ENCODE measurements at regions not wholly inside any gene's neighbourhood (a gene's known extent, or its start where the extent isn't known, plus 50 kb on each side); places are given as distances from the start of the nearest gene placed in this dataset.

DNA sequence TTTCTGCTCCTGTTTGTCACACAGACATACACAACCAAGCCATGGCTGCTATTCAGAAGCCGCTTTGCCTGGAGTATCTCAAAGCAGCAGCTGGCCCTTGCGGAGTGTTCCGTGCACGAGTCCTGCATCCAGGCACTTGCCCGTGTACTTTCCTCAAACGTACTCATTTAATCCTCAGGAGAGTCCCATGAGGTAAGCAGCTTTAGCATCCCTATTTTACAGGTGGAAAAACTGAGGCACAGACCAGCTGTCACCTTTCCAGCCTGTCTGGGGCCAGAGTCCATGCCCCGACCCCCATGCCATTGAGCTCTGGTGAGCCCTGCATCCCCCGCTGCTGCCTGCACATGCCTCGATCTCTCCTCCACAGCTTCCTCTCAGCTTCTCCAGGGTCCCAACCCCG lies 130.0 kb downstream of the ERMARD start:
- Histone ChIP-seq H3K36me3 (ENCODE audit: control insufficient read depth in 1 of 2, insufficient read depth in 2 of 2, low read depth in 1 of 2, low read length in 2 of 2) (no peaks in the 10 kb centered on the region), H2BK120ac (ENCODE audit: low read depth, low read length) (no peak overlapping the region), H4K91ac (ENCODE audit: low read length) (no peak overlapping the region), H3K27ac (ENCODE audit: low read length, poor library complexity, severe bottlenecking) (no peak overlapping the region), H3K4ac (ENCODE audit: low read depth in 1 of 2, low read length in 2 of 2) (no peak overlapping the region), H3K9me3 (ENCODE audit: control insufficient read depth, low read length) (peaks cover 9% of the 10 kb centered on the region), H2BK15ac (ENCODE audit: low read depth, poor library complexity, severe bottlenecking) (no peak overlapping the region), H2AFZ (ENCODE audit: low read depth, low read length) (no peak overlapping the region), H2BK5ac (ENCODE audit: low read depth, low read length, poor library complexity, severe bottlenecking) (no peak overlapping the region), H4K8ac (ENCODE audit: low read length) (no peak overlapping the region), H3K79me1 (replicated peaks; ENCODE audit: low read length, poor library complexity, severe bottlenecking) (no peaks in the 10 kb centered on the region), H3K9ac (ENCODE audit: low read length) (no peak overlapping the region), H3K14ac (ENCODE audit: low read length in 2 of 2) (no peak overlapping the region), H3K4me1 (ENCODE audit: control insufficient read depth, insufficient read depth, low read depth, low read length) (no peaks in the 10 kb centered on the region), H3K4me2 (ENCODE audit: low read length, poor library complexity, severe bottlenecking) (no peak overlapping the region), H3K18ac (ENCODE audit: low read depth in 1 of 2, low read length in 2 of 2) (no peak overlapping the region), H2AK5ac (ENCODE audit: low read length, severe bottlenecking) (no peak overlapping the region), H3K27me3 (ENCODE audit: control insufficient read depth in 1 of 2, insufficient read depth in 1 of 2, low read length in 2 of 2) (peaks cover 3 to 37% of the 10 kb centered on the region in 2 experiments), H3K23ac (ENCODE audit: low read length in 2 of 2) (no peak overlapping the region), H2BK12ac (ENCODE audit: low read length in 2 of 2) (no peak overlapping the region), H3K4me3 (ENCODE audit: insufficient read depth in 1 of 2, low read depth in 1 of 2, low read length in 2 of 2) (no peak overlapping the region)
- no peak for DNase-seq
- WGBS: 80% methylated on average over 9 of the region's 10 CpGs

DNA sequence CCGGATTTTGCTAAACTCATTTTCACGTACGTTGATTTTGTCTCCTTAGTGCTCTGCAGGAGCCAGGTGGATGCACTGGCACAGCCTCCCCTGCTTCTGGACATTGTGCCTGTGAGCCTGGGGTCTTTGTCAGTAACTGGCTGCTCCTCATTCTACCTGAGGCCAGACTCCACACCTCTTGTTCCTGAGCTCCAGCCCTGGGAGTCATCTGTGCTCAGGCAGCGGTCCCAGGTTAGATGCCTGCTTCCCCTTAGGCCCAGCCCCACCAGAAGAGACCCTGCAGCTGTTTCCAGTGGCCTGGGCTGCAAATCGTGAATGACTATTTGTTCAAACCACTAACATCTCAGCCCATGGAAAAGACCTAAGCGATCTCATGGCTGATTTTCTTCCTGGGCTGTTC lies 129.1 kb downstream of the ERMARD start:
- no peak overlapping the region for H2BK120ac ChIP-seq (ENCODE audit: low read depth, low read length)
- no peak overlapping the region for H3K4ac ChIP-seq (ENCODE audit: low read depth in 1 of 2, low read length in 2 of 2)
- peaks cover 3 to 37% of the 10 kb centered on the region in 2 experiments for H3K27me3 ChIP-seq (ENCODE audit: control insufficient read depth in 1 of 2, insufficient read depth in 1 of 2, low read length in 2 of 2)
- H3K9ac ChIP-seq (ENCODE audit: low read length): no peak overlapping the region
- no peak overlapping the region for H2AFZ ChIP-seq (ENCODE audit: low read depth, low read length)
- no peak overlapping the region for H3K4me2 ChIP-seq (ENCODE audit: low read length, poor library complexity, severe bottlenecking)
- no peak overlapping the region for H3K23ac ChIP-seq (ENCODE audit: low read length in 2 of 2)
- H3K14ac ChIP-seq (ENCODE audit: low read length in 2 of 2): no peak overlapping the region
- DNase-seq: no peak
- no peak overlapping the region for H3K18ac ChIP-seq (ENCODE audit: low read depth in 1 of 2, low read length in 2 of 2)
- no peak overlapping the region for H2BK15ac ChIP-seq (ENCODE audit: low read depth, poor library complexity, severe bottlenecking)
- H2AK5ac ChIP-seq (ENCODE audit: low read length, severe bottlenecking): no peak overlapping the region
- no peaks in the 10 kb centered on the region for H3K36me3 ChIP-seq (ENCODE audit: control insufficient read depth in 1 of 2, insufficient read depth in 2 of 2, low read depth in 1 of 2, low read length in 2 of 2)
- H3K79me1 ChIP-seq (replicated peaks; ENCODE audit: low read length, poor library complexity, severe bottlenecking): no peaks in the 10 kb centered on the region
- H3K9me3 ChIP-seq (ENCODE audit: control insufficient read depth, low read length): peaks cover 9% of the 10 kb centered on the region
- no peak overlapping the region for H4K8ac ChIP-seq (ENCODE audit: low read length)
- H4K91ac ChIP-seq (ENCODE audit: low read length): no peak overlapping the region
- 72% methylated on average over 5 of the region's 6 CpGs for WGBS
- H3K27ac ChIP-seq (ENCODE audit: low read length, poor library complexity, severe bottlenecking): no peak overlapping the region
- H3K4me1 ChIP-seq (ENCODE audit: control insufficient read depth, insufficient read depth, low read depth, low read length): no peaks in the 10 kb centered on the region
- H2BK5ac ChIP-seq (ENCODE audit: low read depth, low read length, poor library complexity, severe bottlenecking): no peak overlapping the region
- H3K4me3 ChIP-seq (ENCODE audit: insufficient read depth in 1 of 2, low read depth in 1 of 2, low read length in 2 of 2): peak overlapping the region in 1 of 2 experiments; percentile 20
- no peak overlapping the region for H2BK12ac ChIP-seq (ENCODE audit: low read length in 2 of 2)

DNA sequence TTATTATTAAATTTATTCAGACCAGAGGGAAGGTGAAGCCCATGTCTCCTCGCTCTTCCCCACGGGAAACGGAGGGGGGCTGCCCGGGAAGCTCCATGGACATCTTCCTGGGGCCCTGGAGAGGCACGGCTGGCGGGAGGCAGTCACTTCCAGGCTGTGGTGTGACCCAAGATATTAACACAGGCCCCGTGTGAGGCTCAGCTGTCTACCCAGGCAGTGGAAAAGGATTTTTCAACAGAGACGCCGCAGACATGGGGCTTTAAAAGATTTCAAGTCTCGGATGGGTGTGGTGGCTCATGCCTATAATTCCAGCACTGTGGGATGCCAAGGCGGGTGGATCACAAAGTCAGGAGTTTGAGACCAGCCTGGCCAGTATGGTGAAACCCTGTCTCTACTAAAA lies 117.9 kb downstream of the ERMARD start:
- Histone ChIP-seq H4K8ac (ENCODE audit: low read length) (no peak overlapping the region), H2AK5ac (ENCODE audit: low read length, severe bottlenecking) (no peak overlapping the region), H2BK5ac (ENCODE audit: low read depth, low read length, poor library complexity, severe bottlenecking) (no peak overlapping the region), H3K27me3 (ENCODE audit: control insufficient read depth in 1 of 2, insufficient read depth in 1 of 2, low read length in 2 of 2) (peaks cover 0 to 19% of the 10 kb centered on the region in 2 experiments), H3K9me3 (ENCODE audit: control insufficient read depth, low read length) (no peaks in the 10 kb centered on the region), H3K27ac (ENCODE audit: low read length, poor library complexity, severe bottlenecking) (no peak overlapping the region), H3K79me1 (replicated peaks; ENCODE audit: low read length, poor library complexity, severe bottlenecking) (no peaks in the 10 kb centered on the region), H3K36me3 (ENCODE audit: control insufficient read depth in 1 of 2, insufficient read depth in 2 of 2, low read depth in 1 of 2, low read length in 2 of 2) (no peaks in the 10 kb centered on the region), H3K23ac (ENCODE audit: low read length in 2 of 2) (no peak overlapping the region), H4K91ac (ENCODE audit: low read length) (no peak overlapping the region), H3K18ac (ENCODE audit: low read depth in 1 of 2, low read length in 2 of 2) (no peak overlapping the region), H3K4me2 (ENCODE audit: low read length, poor library complexity, severe bottlenecking) (no peak overlapping the region), H3K4me1 (ENCODE audit: control insufficient read depth, insufficient read depth, low read depth, low read length) (peaks cover 2% of the 10 kb centered on the region), H2BK120ac (ENCODE audit: low read depth, low read length) (no peak overlapping the region), H3K14ac (ENCODE audit: low read length in 2 of 2) (no peak overlapping the region), H3K9ac (ENCODE audit: low read length) (no peak overlapping the region), H2BK12ac (ENCODE audit: low read length in 2 of 2) (no peak overlapping the region), H2BK15ac (ENCODE audit: low read depth, poor library complexity, severe bottlenecking) (no peak overlapping the region), H3K4me3 (ENCODE audit: insufficient read depth in 1 of 2, low read depth in 1 of 2, low read length in 2 of 2) (no peak overlapping the region), H2AFZ (ENCODE audit: low read depth, low read length) (no peak overlapping the region), H3K4ac (ENCODE audit: low read depth in 1 of 2, low read length in 2 of 2) (no peak overlapping the region)
- DNase-seq: no peak
- 84% methylated on average over 11 of the region's 11 CpGs for WGBS

DNA sequence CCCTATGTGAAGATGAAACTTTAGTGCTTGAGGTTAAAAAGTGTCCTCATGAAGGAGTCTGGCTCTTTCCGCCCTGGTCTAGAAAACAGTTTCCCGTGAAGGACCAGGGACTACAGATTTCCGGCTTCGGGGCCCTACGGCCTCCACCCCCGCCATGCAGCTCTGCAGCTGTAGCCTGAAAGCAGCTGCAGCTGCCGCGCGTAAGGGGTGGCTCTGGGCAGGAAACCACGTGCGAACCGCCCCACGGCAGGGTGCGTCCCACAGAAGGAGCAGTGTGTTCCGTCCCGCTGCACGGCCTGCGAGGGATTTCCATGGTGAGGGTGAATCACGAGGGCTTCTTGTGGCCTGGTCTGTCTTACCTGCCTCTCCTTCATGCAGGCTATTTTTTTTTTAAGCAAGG lies 117.0 kb downstream of the ERMARD start:
- DNase-seq: no peak
- no peak overlapping the region for H3K4me3 ChIP-seq (ENCODE audit: insufficient read depth in 1 of 2, low read depth in 1 of 2, low read length in 2 of 2)
- WGBS: 80% methylated on average over 17 of the region's 19 CpGs

More for the DNA sequence above, 117.0 kb downstream of the ERMARD start:
- Histone ChIP-seq H3K36me3 (ENCODE audit: control insufficient read depth in 1 of 2, insufficient read depth in 2 of 2, low read depth in 1 of 2, low read length in 2 of 2) (no peaks in the 10 kb centered on the region), H2BK15ac (ENCODE audit: low read depth, poor library complexity, severe bottlenecking) (no peak overlapping the region), H3K4ac (ENCODE audit: low read depth in 1 of 2, low read length in 2 of 2) (no peak overlapping the region), H2AK5ac (ENCODE audit: low read length, severe bottlenecking) (no peak overlapping the region), H4K91ac (ENCODE audit: low read length) (no peak overlapping the region), H3K27me3 (ENCODE audit: control insufficient read depth in 1 of 2, insufficient read depth in 1 of 2, low read length in 2 of 2) (peaks cover 0 to 19% of the 10 kb centered on the region in 2 experiments), H2BK5ac (ENCODE audit: low read depth, low read length, poor library complexity, severe bottlenecking) (no peak overlapping the region), H4K8ac (ENCODE audit: low read length) (peak overlapping the region; percentile 49), H3K79me1 (replicated peaks; ENCODE audit: low read length, poor library complexity, severe bottlenecking) (no peaks in the 10 kb centered on the region), H3K9me3 (ENCODE audit: control insufficient read depth, low read length) (no peaks in the 10 kb centered on the region), H3K4me1 (ENCODE audit: control insufficient read depth, insufficient read depth, low read depth, low read length) (peaks cover 2% of the 10 kb centered on the region), H2AFZ (ENCODE audit: low read depth, low read length) (no peak overlapping the region), H3K9ac (ENCODE audit: low read length) (no peak overlapping the region), H2BK12ac (ENCODE audit: low read length in 2 of 2) (no peak overlapping the region), H3K4me2 (ENCODE audit: low read length, poor library complexity, severe bottlenecking) (no peak overlapping the region), H2BK120ac (ENCODE audit: low read depth, low read length) (no peak overlapping the region), H3K18ac (ENCODE audit: low read depth in 1 of 2, low read length in 2 of 2) (no peak overlapping the region), H3K23ac (ENCODE audit: low read length in 2 of 2) (no peak overlapping the region), H3K14ac (ENCODE audit: low read length in 2 of 2) (no peak overlapping the region), H3K27ac (ENCODE audit: low read length, poor library complexity, severe bottlenecking) (no peak overlapping the region)

Data from mesenchymal stem cell (in vitro differentiated cells and primary cell).